ENCODE measurements at regions not wholly inside any gene's neighbourhood (a gene's known extent, or its start where the extent isn't known, plus 50 kb on each side); places are given as distances from the start of the nearest gene placed in this dataset.

GRCh38 chr2:144147356-144147755 lies 372.6 kb downstream of the ZEB2 start:
- TF ChIP-seq CTCF (conservative IDR thresholded peaks at IDR 0.05): no peak
- TF ChIP-seq ZFX (IDR thresholded peaks at IDR 0.05): no peak

All from C4-2B (cell line).